ENCODE measurements at regions not wholly inside any gene's neighbourhood (a gene's known extent, or its start where the extent isn't known, plus 50 kb on each side); places are given as distances from the start of the nearest gene placed in this dataset.

DNA sequence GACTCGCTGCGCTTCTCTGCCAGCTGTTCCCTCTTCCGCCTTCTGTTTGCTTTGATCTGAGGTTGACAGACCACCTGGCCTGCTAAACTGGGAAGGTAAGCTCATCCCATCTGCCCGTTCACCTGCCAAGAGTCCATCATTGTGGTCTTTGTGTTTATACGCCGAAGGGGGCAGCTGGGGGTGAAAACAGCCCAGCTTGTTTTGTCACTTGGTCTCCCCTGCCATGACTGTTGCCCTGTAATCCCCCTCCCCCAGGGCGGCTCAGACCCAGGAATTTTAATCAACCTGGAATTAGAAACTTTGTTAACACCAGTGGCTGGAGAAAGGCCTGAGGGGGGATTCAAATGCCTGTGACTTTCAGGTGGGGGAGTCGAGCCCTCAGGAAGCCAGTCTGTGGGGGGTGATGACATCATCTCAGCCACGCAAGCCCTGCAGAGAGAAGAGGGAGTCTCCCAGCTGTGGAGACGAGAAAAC is 333.3 kb downstream of the BCOR start (continued):
- TF ChIP-seq, protein P1, sequence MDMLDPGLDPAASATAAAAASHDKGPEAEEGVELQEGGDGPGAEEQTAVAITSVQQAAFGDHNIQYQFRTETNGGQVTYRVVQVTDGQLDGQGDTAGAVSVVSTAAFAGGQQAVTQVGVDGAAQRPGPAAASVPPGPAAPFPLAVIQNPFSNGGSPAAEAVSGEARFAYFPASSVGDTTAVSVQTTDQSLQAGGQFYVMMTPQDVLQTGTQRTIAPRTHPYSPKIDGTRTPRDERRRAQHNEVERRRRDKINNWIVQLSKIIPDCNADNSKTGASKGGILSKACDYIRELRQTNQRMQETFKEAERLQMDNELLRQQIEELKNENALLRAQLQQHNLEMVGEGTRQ (IDR thresholded peaks at IDR 0.05; ENCODE audit: borderline replicate concordance, low read depth, low read length) = no peak
- TF ChIP-seq, protein P2, sequence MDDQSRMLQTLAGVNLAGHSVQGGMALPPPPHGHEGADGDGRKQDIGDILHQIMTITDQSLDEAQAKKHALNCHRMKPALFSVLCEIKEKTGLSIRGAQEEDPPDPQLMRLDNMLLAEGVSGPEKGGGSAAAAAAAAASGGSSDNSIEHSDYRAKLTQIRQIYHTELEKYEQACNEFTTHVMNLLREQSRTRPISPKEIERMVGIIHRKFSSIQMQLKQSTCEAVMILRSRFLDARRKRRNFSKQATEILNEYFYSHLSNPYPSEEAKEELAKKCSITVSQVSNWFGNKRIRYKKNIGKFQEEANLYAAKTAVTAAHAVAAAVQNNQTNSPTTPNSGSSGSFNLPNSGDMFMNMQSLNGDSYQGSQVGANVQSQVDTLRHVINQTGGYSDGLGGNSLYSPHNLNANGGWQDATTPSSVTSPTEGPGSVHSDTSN (IDR thresholded peaks at IDR 0.05) = no peak
- TF ChIP-seq MEF2A (IDR thresholded peaks at IDR 0.05; ENCODE audit: borderline replicate concordance, low read depth) (no peak), TEAD4 (IDR thresholded peaks at IDR 0.05; ENCODE audit: borderline replicate concordance, insufficient read depth) (no peak), ELF1 (IDR thresholded peaks at IDR 0.05) (no peak), POLR2AphosphoS5 (IDR thresholded peaks at IDR 0.05; ENCODE audit: low read depth, low read length) (no peak)

- H3F3A ChIP-seq (replicated peaks; ENCODE audit: insufficient read depth) = no peaks in the 10 kb centered on the region
- H3K27me3 ChIP-seq (ENCODE audit: insufficient read depth) = peaks cover under 1% of the 10 kb centered on the region; the same call in 1 of the 2 replicates
- no peak overlapping the region for H3K4me2 ChIP-seq
- H3K9ac ChIP-seq = no peak overlapping the region
- H3K9me3 ChIP-seq = no peaks in the 10 kb centered on the region
- ChIA-PET CTCF (no interaction called here), POLR2A (no interaction called here)
- H3K36me3 ChIP-seq (replicated peaks in 1 of 2; ENCODE audit: control insufficient read depth in 1 of 2, insufficient read depth in 2 of 2, low read length in 1 of 2) = no peaks in the 10 kb centered on the region
- TF ChIP-seq SMC3 (IDR thresholded peaks at IDR 0.05; ENCODE audit: low read depth, low read length) (no peak), YY1 (IDR thresholded peaks at IDR 0.05; ENCODE audit: low read depth) (no peak), JUND (IDR thresholded peaks at IDR 0.05) (no peak), TCF12 (IDR thresholded peaks at IDR 0.05) (no peak), RFX5 (IDR thresholded peaks at IDR 0.05; ENCODE audit: low read length) (no peak)
- TF ChIP-seq, protein P3, sequence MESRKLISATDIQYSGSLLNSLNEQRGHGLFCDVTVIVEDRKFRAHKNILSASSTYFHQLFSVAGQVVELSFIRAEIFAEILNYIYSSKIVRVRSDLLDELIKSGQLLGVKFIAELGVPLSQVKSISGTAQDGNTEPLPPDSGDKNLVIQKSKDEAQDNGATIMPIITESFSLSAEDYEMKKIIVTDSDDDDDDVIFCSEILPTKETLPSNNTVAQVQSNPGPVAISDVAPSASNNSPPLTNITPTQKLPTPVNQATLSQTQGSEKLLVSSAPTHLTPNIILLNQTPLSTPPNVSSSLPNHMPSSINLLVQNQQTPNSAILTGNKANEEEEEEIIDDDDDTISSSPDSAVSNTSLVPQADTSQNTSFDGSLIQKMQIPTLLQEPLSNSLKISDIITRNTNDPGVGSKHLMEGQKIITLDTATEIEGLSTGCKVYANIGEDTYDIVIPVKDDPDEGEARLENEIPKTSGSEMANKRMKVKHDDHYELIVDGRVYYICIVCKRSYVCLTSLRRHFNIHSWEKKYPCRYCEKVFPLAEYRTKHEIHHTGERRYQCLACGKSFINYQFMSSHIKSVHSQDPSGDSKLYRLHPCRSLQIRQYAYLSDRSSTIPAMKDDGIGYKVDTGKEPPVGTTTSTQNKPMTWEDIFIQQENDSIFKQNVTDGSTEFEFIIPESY (IDR thresholded peaks at IDR 0.05; ENCODE audit: borderline replicate concordance, low read depth) = no peak
- TF ChIP-seq, protein P2 (IDR thresholded peaks at IDR 0.05) = no peak
- TF ChIP-seq, protein P4, sequence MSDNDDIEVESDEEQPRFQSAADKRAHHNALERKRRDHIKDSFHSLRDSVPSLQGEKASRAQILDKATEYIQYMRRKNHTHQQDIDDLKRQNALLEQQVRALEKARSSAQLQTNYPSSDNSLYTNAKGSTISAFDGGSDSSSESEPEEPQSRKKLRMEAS (IDR thresholded peaks at IDR 0.05; ENCODE audit: low read depth) = no peak
- H3K79me2 ChIP-seq (ENCODE audit: insufficient read depth) = no peaks in the 10 kb centered on the region
- WGBS (ENCODE audit: low lambda C conversion rate) = 48% methylated on average over 6 of the region's 7 CpGs
- H4K20me1 ChIP-seq (ENCODE audit: insufficient read depth) = no peaks in the 10 kb centered on the region
- H3K9me2 ChIP-seq = no peaks in the 10 kb centered on the region
- DNase-seq = no peak
- peaks cover 0 to 27% of the 10 kb centered on the region in 2 experiments; a peak in 1 of 4 replicates for H3K4me1 ChIP-seq (ENCODE audit: control insufficient read depth in 1 of 2, insufficient read depth in 2 of 2, low read depth in 1 of 2, low read length in 1 of 2)
- H2AFZ ChIP-seq (ENCODE audit: low read depth) = no peak overlapping the region
- H3K4me3 ChIP-seq (ENCODE audit: low read depth in 2 of 2, low read length in 1 of 2) = no peak overlapping the region
- H3K27ac ChIP-seq (ENCODE audit: low read depth in 2 of 2, low read length in 1 of 2) = peak overlapping the region in 1 of 2 experiments; percentile 7; a peak in 1 of 4 replicates
Observed at GRCh38 chrX:39765327-39765726, 332.4 kb downstream of the BCOR start.
